ENCODE measurements at regions not wholly inside any gene's neighbourhood (a gene's known extent, or its start where the extent isn't known, plus 50 kb on each side); places are given as distances from the start of the nearest gene placed in this dataset.

GRCh38 chr5:56350597-56351170 is 117.6 kb upstream of the ANKRD55 start:
- TF ChIP-seq POLR2AphosphoS5 (IDR thresholded peaks at IDR 0.05; ENCODE audit: low read depth, low read length) (no peak), POU2F2 (IDR thresholded peaks at IDR 0.05; ENCODE audit: low read depth, low read length) (no peak), POLR2A (IDR thresholded peaks at IDR 0.05; ENCODE audit: low read depth, low read length) (no peak), PAX5 (IDR thresholded peaks at IDR 0.05; ENCODE audit: insufficient read depth, low read length, severe bottlenecking) (no peak), TAF1 (IDR thresholded peaks at IDR 0.05; ENCODE audit: low read depth, low read length) (no peak), SPI1 (IDR thresholded peaks at IDR 0.05; ENCODE audit: low read depth, low read length) (no peak)
- FAIRE-seq = no peak
- DNase-seq (ENCODE audit: insufficient read length, low spot score) = no peak

GRCh38 chr5:56350011-56350596 is 117.0 kb upstream of the ANKRD55 start:
- DNase-seq (ENCODE audit: insufficient read length, low spot score) (no peak), FAIRE-seq (no peak)
- TF ChIP-seq TAF1 (IDR thresholded peaks at IDR 0.05; ENCODE audit: low read depth, low read length) (no peak), SPI1 (IDR thresholded peaks at IDR 0.05; ENCODE audit: low read depth, low read length) (no peak), POLR2A (IDR thresholded peaks at IDR 0.05; ENCODE audit: low read depth, low read length) (no peak), PAX5 (IDR thresholded peaks at IDR 0.05; ENCODE audit: insufficient read depth, low read length, severe bottlenecking) (no peak), POLR2AphosphoS5 (IDR thresholded peaks at IDR 0.05; ENCODE audit: low read depth, low read length) (no peak), POU2F2 (IDR thresholded peaks at IDR 0.05; ENCODE audit: low read depth, low read length) (no peak)

GRCh38 chr5:56349461-56349860 is 116.3 kb upstream of the ANKRD55 start:
- TF ChIP-seq POLR2A (IDR thresholded peaks at IDR 0.05; ENCODE audit: low read depth, low read length) = no peak
- FAIRE-seq = no peak
- DNase-seq (ENCODE audit: insufficient read length, low spot score) = no peak

- DNase-seq (ENCODE audit: insufficient read length, low spot score) (no peak), FAIRE-seq (no peak)
- TF ChIP-seq TAF1 (IDR thresholded peaks at IDR 0.05; ENCODE audit: low read depth, low read length) (no peak), POU2F2 (IDR thresholded peaks at IDR 0.05; ENCODE audit: low read depth, low read length) (no peak), PAX5 (IDR thresholded peaks at IDR 0.05; ENCODE audit: insufficient read depth, low read length, severe bottlenecking) (no peak), POLR2AphosphoS5 (IDR thresholded peaks at IDR 0.05; ENCODE audit: low read depth, low read length) (no peak), POLR2A (IDR thresholded peaks at IDR 0.05; ENCODE audit: low read depth, low read length) (no peak), SPI1 (IDR thresholded peaks at IDR 0.05; ENCODE audit: low read depth, low read length) (no peak)
Observed at GRCh38 chr5:56346741-56347535, 113.8 kb upstream of the ANKRD55 start.

- DNase-seq (ENCODE audit: insufficient read length, low spot score) = no peak
- no peak for TF ChIP-seq PAX5 (IDR thresholded peaks at IDR 0.05; ENCODE audit: insufficient read depth, low read length, severe bottlenecking)
- no peak for TF ChIP-seq TAF1 (IDR thresholded peaks at IDR 0.05; ENCODE audit: low read depth, low read length)
- TF ChIP-seq SPI1 (IDR thresholded peaks at IDR 0.05; ENCODE audit: low read depth, low read length) = no peak
- TF ChIP-seq POU2F2 (IDR thresholded peaks at IDR 0.05; ENCODE audit: low read depth, low read length) = no peak
- TF ChIP-seq POLR2A (IDR thresholded peaks at IDR 0.05; ENCODE audit: low read depth, low read length) = no peak
- no peak for TF ChIP-seq POLR2AphosphoS5 (IDR thresholded peaks at IDR 0.05; ENCODE audit: low read depth, low read length)
- FAIRE-seq = no peak
Observed at GRCh38 chr5:56346044-56346710, 113.0 kb upstream of the ANKRD55 start.

GRCh38 chr5:56345352-56345751 is 112.2 kb upstream of the ANKRD55 start:
- no peak for DNase-seq (ENCODE audit: insufficient read length, low spot score)
- TF ChIP-seq POLR2AphosphoS5 (IDR thresholded peaks at IDR 0.05; ENCODE audit: low read depth, low read length) (no peak), TAF1 (IDR thresholded peaks at IDR 0.05; ENCODE audit: low read depth, low read length) (no peak), PAX5 (IDR thresholded peaks at IDR 0.05; ENCODE audit: insufficient read depth, low read length, severe bottlenecking) (no peak), POU2F2 (IDR thresholded peaks at IDR 0.05; ENCODE audit: low read depth, low read length) (no peak), POLR2A (IDR thresholded peaks at IDR 0.05; ENCODE audit: low read depth, low read length) (no peak), SPI1 (IDR thresholded peaks at IDR 0.05; ENCODE audit: low read depth, low read length) (no peak)
- no peak for FAIRE-seq

GRCh38 chr5:56344594-56344993 is 111.5 kb upstream of the ANKRD55 start:
- DNase-seq (ENCODE audit: insufficient read length, low spot score) (no peak), FAIRE-seq (no peak)
- TF ChIP-seq TAF1 (IDR thresholded peaks at IDR 0.05; ENCODE audit: low read depth, low read length) = no peak
- TF ChIP-seq SPI1 (IDR thresholded peaks at IDR 0.05; ENCODE audit: low read depth, low read length) = no peak
- no peak for TF ChIP-seq POU2F2 (IDR thresholded peaks at IDR 0.05; ENCODE audit: low read depth, low read length)
- no peak for TF ChIP-seq POLR2AphosphoS5 (IDR thresholded peaks at IDR 0.05; ENCODE audit: low read depth, low read length)
- TF ChIP-seq POLR2A (IDR thresholded peaks at IDR 0.05; ENCODE audit: low read depth, low read length) = no peak
- TF ChIP-seq PAX5 (IDR thresholded peaks at IDR 0.05; ENCODE audit: insufficient read depth, low read length, severe bottlenecking) = no peak

- DNase-seq (ENCODE audit: insufficient read length, low spot score) = no peak
- TF ChIP-seq TAF1 (IDR thresholded peaks at IDR 0.05; ENCODE audit: low read depth, low read length) = no peak
- TF ChIP-seq POLR2A (IDR thresholded peaks at IDR 0.05; ENCODE audit: low read depth, low read length) = no peak
- no peak for TF ChIP-seq SPI1 (IDR thresholded peaks at IDR 0.05; ENCODE audit: low read depth, low read length)
- TF ChIP-seq POU2F2 (IDR thresholded peaks at IDR 0.05; ENCODE audit: low read depth, low read length) = no peak
- no peak for TF ChIP-seq PAX5 (IDR thresholded peaks at IDR 0.05; ENCODE audit: insufficient read depth, low read length, severe bottlenecking)
- TF ChIP-seq POLR2AphosphoS5 (IDR thresholded peaks at IDR 0.05; ENCODE audit: low read depth, low read length) = no peak
- FAIRE-seq = no peak
Observed at GRCh38 chr5:56343988-56344387, 110.9 kb upstream of the ANKRD55 start.

- DNase-seq (ENCODE audit: insufficient read length, low spot score) = no peak
- no peak for FAIRE-seq
- TF ChIP-seq SPI1 (IDR thresholded peaks at IDR 0.05; ENCODE audit: low read depth, low read length) (no peak), POU2F2 (IDR thresholded peaks at IDR 0.05; ENCODE audit: low read depth, low read length) (no peak), POLR2A (IDR thresholded peaks at IDR 0.05; ENCODE audit: low read depth, low read length) (no peak), TAF1 (IDR thresholded peaks at IDR 0.05; ENCODE audit: low read depth, low read length) (no peak), PAX5 (IDR thresholded peaks at IDR 0.05; ENCODE audit: insufficient read depth, low read length, severe bottlenecking) (no peak), POLR2AphosphoS5 (IDR thresholded peaks at IDR 0.05; ENCODE audit: low read depth, low read length) (no peak)
Observed at GRCh38 chr5:56342616-56343015, 109.5 kb upstream of the ANKRD55 start.

All from GM12891 (cell line).